GM10266 (cell line): ENCODE measurements at regions not wholly inside any gene's neighbourhood (a gene's known extent, or its start where the extent isn't known, plus 50 kb on each side); places are given as distances from the start of the nearest gene placed in this dataset.
A peak's percentile ranks its signal among the peaks of the same experiment; 100 is the strongest.

Source experiments
- DNase-seq: peaks from one replicate; pipeline ENCODE4 v3.0.0; 2012; ENCODE audit errors: extremely low spot score
- TF ChIP-seq, protein P1 (sequence below): IDR thresholded peaks from 2 replicates; pipeline ENCODE4 v1.5.1; 2012; ENCODE audit warnings: mild to moderate bottlenecking, low read depth; ENCODE audit not compliant: control insufficient read depth, insufficient read depth; ENCODE audit errors: missing control alignments

DNA sequence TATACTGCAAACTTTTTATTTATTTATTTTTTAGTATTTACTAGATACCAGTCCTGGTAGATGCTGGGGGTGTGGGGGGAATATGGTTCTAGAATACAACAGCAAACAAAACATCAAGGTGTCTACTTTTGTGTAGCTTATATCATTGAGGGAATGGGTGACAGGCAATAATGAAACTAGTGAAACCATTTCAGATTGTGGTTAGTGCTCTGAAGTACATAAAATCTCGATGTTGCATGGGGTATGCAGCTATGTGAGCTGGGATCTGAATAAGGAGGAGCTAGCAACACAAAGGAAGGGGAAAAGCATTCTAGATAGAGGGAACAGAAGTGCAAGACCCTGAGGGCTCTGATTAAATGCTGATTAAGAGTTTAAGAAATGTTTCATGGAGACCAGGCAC is 103.5 kb downstream of the WT1 start:
- no peak for DNase-seq
- TF ChIP-seq, protein P1, sequence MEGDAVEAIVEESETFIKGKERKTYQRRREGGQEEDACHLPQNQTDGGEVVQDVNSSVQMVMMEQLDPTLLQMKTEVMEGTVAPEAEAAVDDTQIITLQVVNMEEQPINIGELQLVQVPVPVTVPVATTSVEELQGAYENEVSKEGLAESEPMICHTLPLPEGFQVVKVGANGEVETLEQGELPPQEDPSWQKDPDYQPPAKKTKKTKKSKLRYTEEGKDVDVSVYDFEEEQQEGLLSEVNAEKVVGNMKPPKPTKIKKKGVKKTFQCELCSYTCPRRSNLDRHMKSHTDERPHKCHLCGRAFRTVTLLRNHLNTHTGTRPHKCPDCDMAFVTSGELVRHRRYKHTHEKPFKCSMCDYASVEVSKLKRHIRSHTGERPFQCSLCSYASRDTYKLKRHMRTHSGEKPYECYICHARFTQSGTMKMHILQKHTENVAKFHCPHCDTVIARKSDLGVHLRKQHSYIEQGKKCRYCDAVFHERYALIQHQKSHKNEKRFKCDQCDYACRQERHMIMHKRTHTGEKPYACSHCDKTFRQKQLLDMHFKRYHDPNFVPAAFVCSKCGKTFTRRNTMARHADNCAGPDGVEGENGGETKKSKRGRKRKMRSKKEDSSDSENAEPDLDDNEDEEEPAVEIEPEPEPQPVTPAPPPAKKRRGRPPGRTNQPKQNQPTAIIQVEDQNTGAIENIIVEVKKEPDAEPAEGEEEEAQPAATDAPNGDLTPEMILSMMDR, result no peak

DNA sequence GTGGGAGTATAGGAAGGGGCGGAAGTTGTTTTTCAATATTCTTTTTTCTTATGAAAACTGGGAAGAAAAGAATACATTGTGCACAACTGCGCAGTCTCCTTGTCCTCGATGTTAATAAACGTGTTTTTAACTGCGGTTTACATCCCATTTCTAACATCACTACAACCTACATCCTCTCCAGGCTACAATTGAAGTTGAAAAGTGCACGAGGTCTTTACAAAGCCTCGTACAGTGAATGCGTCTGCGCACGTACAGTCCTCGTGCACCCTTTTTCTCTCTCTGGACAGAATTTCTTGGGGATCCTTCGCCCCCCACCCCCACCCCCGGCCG is 102.4 kb downstream of the WT1 start:
- DNase-seq, result no peak

DNA sequence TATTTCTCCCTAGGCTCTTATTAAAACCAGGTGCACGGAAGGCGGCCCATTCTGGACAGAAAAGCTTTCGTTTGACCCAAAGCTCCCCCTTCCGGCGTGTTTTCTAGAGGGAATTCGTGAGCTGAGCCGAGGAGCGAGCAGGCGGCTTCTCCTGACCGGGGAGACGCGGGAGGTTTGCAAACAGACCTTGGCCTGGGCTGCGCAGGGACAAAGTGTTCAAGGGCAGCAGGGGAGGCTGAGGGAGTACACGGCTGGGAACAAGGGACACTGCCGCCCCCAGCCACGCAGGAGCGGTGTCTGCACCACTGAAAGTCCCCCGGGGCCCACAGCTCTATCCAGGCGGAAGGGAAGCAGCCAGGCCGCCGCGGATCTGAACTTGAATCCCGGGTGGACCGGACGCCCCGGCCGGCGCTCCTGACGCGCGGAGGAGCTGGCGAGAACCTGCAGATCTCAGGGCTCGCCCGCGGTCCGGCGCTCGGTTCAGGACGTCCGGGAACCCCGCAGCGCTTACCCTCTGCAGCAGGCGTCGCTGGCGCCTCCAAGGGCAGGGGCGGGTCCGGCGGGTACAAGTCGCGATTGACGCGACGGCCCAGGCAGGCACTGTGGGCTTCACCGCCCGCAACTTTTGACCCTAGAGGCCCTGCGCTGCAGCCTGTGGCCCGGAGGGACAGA is 101.9 kb downstream of the WT1 start:
- DNase-seq, result no peak

More for the DNA sequence above, 102.4 kb downstream of the WT1 start:
- TF ChIP-seq, protein P1, result no peak

DNA sequence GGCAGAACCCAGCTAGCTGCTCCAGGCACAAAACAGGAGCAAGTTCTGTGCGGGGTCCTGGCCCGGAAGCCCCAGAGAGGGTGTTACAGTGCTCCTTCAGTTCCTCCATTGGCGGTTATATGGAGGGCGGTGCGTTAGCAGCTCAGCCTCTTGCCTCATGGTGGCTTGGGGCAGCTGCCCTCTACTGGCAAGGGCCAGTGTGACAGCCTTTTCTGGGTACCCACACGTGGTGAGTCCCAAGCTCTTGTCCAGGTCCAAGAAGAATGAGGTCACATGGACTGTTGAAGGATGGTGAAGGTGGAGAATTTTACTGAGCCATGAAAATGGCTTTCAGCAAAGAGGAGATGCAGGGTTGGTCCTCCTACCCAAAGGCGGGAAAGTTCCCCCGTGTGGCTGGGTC is 100.5 kb downstream of the WT1 start:
- DNase-seq, result no peak

More for the DNA sequence above, 101.9 kb downstream of the WT1 start:
- TF ChIP-seq, protein P1, result peak; percentile 29

More for the DNA sequence above, 100.5 kb downstream of the WT1 start:
- TF ChIP-seq, protein P1, result peak; percentile 34
